BLaER1 treated with 17β-estradiol and CSF1 and Interleukin-3, amounts not matched to agents 10 nM and 100 nM (cell line): ENCODE measurements at regions not wholly inside any gene's neighbourhood (a gene's known extent, or its start where the extent isn't known, plus 50 kb on each side); places are given as distances from the start of the nearest gene placed in this dataset.

Experiments used
- H3K27ac ChIP-seq, 11 experiments: shearing (Covaris generic); formaldehyde crosslinking; 2 replicates each; pipeline ENCODE4 v1.8.1; 2022
- H3K27me3 ChIP-seq, 11 experiments: shearing (Covaris generic); formaldehyde crosslinking; 2 replicates each; pipeline ENCODE4 v1.8.1; 2022
- H3K36me3 ChIP-seq, 11 experiments: shearing (Covaris generic); formaldehyde crosslinking; 2 replicates each; pipeline ENCODE4 v1.8.1; 2022
- H3K4me1 ChIP-seq, 10 experiments: shearing (Covaris generic); formaldehyde crosslinking; 2 replicates each; pipeline ENCODE4 v1.8.1; 2022
- H3K4me2 ChIP-seq, 11 experiments: shearing (Covaris generic); formaldehyde crosslinking; 2 replicates each; pipeline ENCODE4 v1.8.1; 2022
- H3K4me3 ChIP-seq, 10 experiments: shearing (Covaris generic); formaldehyde crosslinking; 2 replicates each; pipeline ENCODE4 v1.8.1; 2022
- H3K9ac ChIP-seq, 11 experiments: shearing (Covaris generic); formaldehyde crosslinking; 2 replicates each; pipeline ENCODE4 v1.8.1; 2022
- H3K9me3 ChIP-seq, 11 experiments: shearing (Covaris generic); formaldehyde crosslinking; replicated peaks in 1 of 11; 2 replicates each; pipeline ENCODE4 v1.8.1; 2022
- H4K20me1 ChIP-seq, 11 experiments: shearing (Covaris generic); formaldehyde crosslinking; 2 replicates each; pipeline ENCODE4 v1.8.1; 2022
- Cebpa-rat ChIP-seq, 11 experiments: shearing (Covaris generic); IDR thresholded peaks; 2 replicates each; pipeline ENCODE4 v1.8.1; 2022

GRCh38 chr20:63145156-63145555 lies 70.8 kb downstream of the YTHDF1 start:
- Histone ChIP-seq H3K27ac (no peak overlapping the region), H3K27me3 (no peaks in the 10 kb centered on the region), H3K9ac (no peak overlapping the region), H4K20me1 (no peaks in the 10 kb centered on the region; a peak in 2 of 22 replicates), H3K4me3 (no peak overlapping the region), H3K4me2 (no peak overlapping the region), H3K4me1 (peaks cover 16 to 34% (median 32%) of the 10 kb centered on the region in 10 experiments), H3K9me3 (peaks cover 20 to 51% (median 37%) of the 10 kb centered on the region in 11 experiments), H3K36me3 (peaks cover 0 to 5% (median 0%) of the 10 kb centered on the region in 11 experiments; a peak in 1 of 22 replicates)
- no peak for TF ChIP-seq Cebpa-rat (IDR thresholded peaks at IDR 0.05)

- no peaks in the 10 kb centered on the region for H3K27me3 ChIP-seq
- H3K9ac ChIP-seq = no peak overlapping the region
- H3K4me3 ChIP-seq = no peak overlapping the region
- H4K20me1 ChIP-seq = no peaks in the 10 kb centered on the region; a peak in 1 of 22 replicates
- no peak overlapping the region for H3K4me2 ChIP-seq
- TF ChIP-seq Cebpa-rat (IDR thresholded peaks at IDR 0.05) = no peak
- H3K27ac ChIP-seq = no peak overlapping the region
- H3K4me1 ChIP-seq = peaks cover 0 to 36% (median 30%) of the 10 kb centered on the region in 10 experiments; a peak in 16 of 20 replicates
- peaks cover 14 to 43% (median 30%) of the 10 kb centered on the region in 11 experiments for H3K9me3 ChIP-seq
- H3K36me3 ChIP-seq = peaks cover 0 to 5% (median 0%) of the 10 kb centered on the region in 11 experiments; a peak in 1 of 22 replicates
Measured at GRCh38 chr20:63142933-63143332, 73.0 kb downstream of the YTHDF1 start.

- peak overlapping the region in 1 of 11 experiments; percentile 31; a peak in 1 of 22 replicates for H3K4me2 ChIP-seq
- H4K20me1 ChIP-seq = no peaks in the 10 kb centered on the region; a peak in 1 of 22 replicates
- H3K9me3 ChIP-seq = peaks cover 4 to 29% (median 16%) of the 10 kb centered on the region in 11 experiments; a peak in 17 of 22 replicates
- H3K4me1 ChIP-seq = peaks cover 0 to 47% (median 37%) of the 10 kb centered on the region in 10 experiments; a peak in 16 of 20 replicates
- H3K9ac ChIP-seq = no peak overlapping the region
- H3K27ac ChIP-seq = no peak overlapping the region
- H3K27me3 ChIP-seq = no peaks in the 10 kb centered on the region
- no peaks in the 10 kb centered on the region for H3K36me3 ChIP-seq
- TF ChIP-seq Cebpa-rat (IDR thresholded peaks at IDR 0.05) = no peak
- H3K4me3 ChIP-seq = no peak overlapping the region
Measured at GRCh38 chr20:63141531-63141930, 74.4 kb downstream of the YTHDF1 start.

GRCh38 chr20:63140514-63141433 lies 75.2 kb downstream of the YTHDF1 start:
- peak overlapping the region in 5 of 11 experiments; percentile 20 to 56 (median 31); a peak in 6 of 22 replicates for H3K4me2 ChIP-seq
- peaks cover 4 to 29% (median 12%) of the 10 kb centered on the region in 11 experiments; a peak in 16 of 22 replicates for H3K9me3 ChIP-seq
- H3K27me3 ChIP-seq = no peaks in the 10 kb centered on the region
- H3K27ac ChIP-seq = no peak overlapping the region
- no peak overlapping the region for H3K4me3 ChIP-seq
- peaks cover 0 to 47% (median 37%) of the 10 kb centered on the region in 10 experiments; a peak in 16 of 20 replicates for H3K4me1 ChIP-seq
- no peaks in the 10 kb centered on the region; a peak in 1 of 22 replicates for H4K20me1 ChIP-seq
- H3K36me3 ChIP-seq = no peaks in the 10 kb centered on the region
- H3K9ac ChIP-seq = no peak overlapping the region
- no peak for TF ChIP-seq Cebpa-rat (IDR thresholded peaks at IDR 0.05)

GRCh38 chr20:63139837-63140236 lies 76.1 kb downstream of the YTHDF1 start:
- Histone ChIP-seq H3K9me3 (peaks cover 4 to 26% (median 7%) of the 10 kb centered on the region in 11 experiments; a peak in 15 of 22 replicates), H3K9ac (no peak overlapping the region), H3K36me3 (no peaks in the 10 kb centered on the region), H3K4me3 (no peak overlapping the region), H4K20me1 (no peaks in the 10 kb centered on the region; a peak in 1 of 22 replicates), H3K4me2 (peak overlapping the region in 8 of 11 experiments; percentile 11 to 56 (median 46); a peak in 14 of 22 replicates), H3K27ac (peak overlapping the region in 1 of 11 experiments; percentile 28; a peak in 2 of 22 replicates), H3K4me1 (peaks cover 0 to 47% (median 37%) of the 10 kb centered on the region in 10 experiments; a peak in 16 of 20 replicates), H3K27me3 (no peaks in the 10 kb centered on the region)
- TF ChIP-seq Cebpa-rat (IDR thresholded peaks at IDR 0.05) = no peak

- Histone ChIP-seq H3K9me3 (peaks cover 4 to 25% (median 7%) of the 10 kb centered on the region in 11 experiments; a peak in 13 of 22 replicates), H3K9ac (no peak overlapping the region), H3K4me3 (no peak overlapping the region), H3K4me1 (peaks cover 0 to 47% (median 37%) of the 10 kb centered on the region in 10 experiments; a peak in 16 of 20 replicates), H3K27ac (peak overlapping the region in 1 of 11 experiments; percentile 28; a peak in 3 of 22 replicates), H3K4me2 (peak overlapping the region in 9 of 11 experiments; percentile 9 to 56 (median 46); a peak in 15 of 22 replicates), H3K36me3 (no peaks in the 10 kb centered on the region), H3K27me3 (no peaks in the 10 kb centered on the region), H4K20me1 (no peaks in the 10 kb centered on the region; a peak in 1 of 22 replicates)
- no peak for TF ChIP-seq Cebpa-rat (IDR thresholded peaks at IDR 0.05)
Measured at GRCh38 chr20:63139356-63139755, 76.6 kb downstream of the YTHDF1 start.

GRCh38 chr20:63138855-63139341 lies 77.0 kb downstream of the YTHDF1 start:
- Histone ChIP-seq H4K20me1 (no peaks in the 10 kb centered on the region; a peak in 1 of 22 replicates), H3K27me3 (no peaks in the 10 kb centered on the region)

GRCh38 chr20:63137851-63138415 lies 78.0 kb downstream of the YTHDF1 start:
- H3K36me3 ChIP-seq = no peaks in the 10 kb centered on the region
- no peak for TF ChIP-seq Cebpa-rat (IDR thresholded peaks at IDR 0.05)

More at GRCh38 chr20:63138855-63139341, 77.0 kb downstream of the YTHDF1 start:
- H3K36me3 ChIP-seq = no peaks in the 10 kb centered on the region
- peak overlapping the region in 9 of 11 experiments; percentile 9 to 56 (median 46); a peak in 15 of 22 replicates for H3K4me2 ChIP-seq
- peaks cover 4 to 23% (median 7%) of the 10 kb centered on the region in 11 experiments; a peak in 13 of 22 replicates for H3K9me3 ChIP-seq
- no peak overlapping the region; a peak in 1 of 22 replicates for H3K27ac ChIP-seq
- no peak overlapping the region for H3K4me3 ChIP-seq
- H3K4me1 ChIP-seq = peaks cover 0 to 47% (median 39%) of the 10 kb centered on the region in 10 experiments; a peak in 16 of 20 replicates
- no peak for TF ChIP-seq Cebpa-rat (IDR thresholded peaks at IDR 0.05)
- no peak overlapping the region for H3K9ac ChIP-seq

More at GRCh38 chr20:63137851-63138415, 78.0 kb downstream of the YTHDF1 start:
- Histone ChIP-seq H3K4me3 (no peak overlapping the region), H3K4me2 (peak overlapping the region in 7 of 11 experiments; percentile 11 to 56 (median 38); a peak in 12 of 22 replicates), H3K9me3 (peaks cover 0 to 16% (median 2%) of the 10 kb centered on the region in 11 experiments; a peak in 10 of 22 replicates), H4K20me1 (no peaks in the 10 kb centered on the region; a peak in 1 of 22 replicates), H3K27ac (no peak overlapping the region; a peak in 1 of 22 replicates), H3K9ac (no peak overlapping the region), H3K27me3 (no peaks in the 10 kb centered on the region), H3K4me1 (peaks cover 0 to 55% (median 49%) of the 10 kb centered on the region in 10 experiments; a peak in 16 of 20 replicates)
